Right ventricle myocardium inferior (tissue), 1 donor: ENCODE measurements at regions not wholly inside any gene's neighbourhood (a gene's known extent, or its start where the extent isn't known, plus 50 kb on each side); places are given as distances from the start of the nearest gene placed in this dataset.
"Not testable (repeated sequence)": the region's sequence is repeated elsewhere in the genome, so short reads cannot be mapped to it uniquely, and the experiment has no call there.

Source experiments
- ATAC-seq: fragments of 200-7000 bp; cut with Tn5 transposase; one replicate; pipeline ENCODE4 v1.9.1; 2020; ENCODE audit warnings: mild to moderate bottlenecking, moderate library complexity
- DNase-seq: peaks from one replicate; pipeline ENCODE4 v3.0.0; 2021; ENCODE audit errors: missing footprints
- intact Hi-C: fragments of 100-400 bp; cut with DNase I; formaldehyde crosslinking; loops from one replicate; pipeline ENCODE4 v1.11.0; 2022
- donor health status: DM: no; HTN: yes; CAD: no; lungs with severe emphysema.

GRCh38 chr21:19508442-19508841 is 1104.9 kb upstream of the TMPRSS15 start:
- intact Hi-C loops, result no loop called here
- DNase-seq (peak; percentile 37), ATAC-seq (no peak)

GRCh38 chr21:19508844-19509243 is 1105.3 kb upstream of the TMPRSS15 start:
- ATAC-seq (no peak), DNase-seq (no peak)
- intact Hi-C loops, result no loop called here

GRCh38 chr21:19510057-19510456 is 1106.5 kb upstream of the TMPRSS15 start:
- intact Hi-C loops, result no loop called here
- ATAC-seq (no peak), DNase-seq (no peak)

GRCh38 chr21:19510653-19511052 is 1107.1 kb upstream of the TMPRSS15 start:
- ATAC-seq (no peak), DNase-seq (no peak)
- intact Hi-C loops, result no loop called here

GRCh38 chr21:19522381-19522780 is 1118.8 kb upstream of the TMPRSS15 start:
- no peak for DNase-seq
- intact Hi-C loops, result no loop called here
- ATAC-seq, result no peak

GRCh38 chr21:19523061-19523460 is 1119.5 kb upstream of the TMPRSS15 start:
- DNase-seq, result no peak
- intact Hi-C loops, result no loop called here
- no peak for ATAC-seq

GRCh38 chr21:19523746-19524145 is 1120.2 kb upstream of the TMPRSS15 start:
- no peak for ATAC-seq
- intact Hi-C loops, result no loop called here
- DNase-seq, result no peak

GRCh38 chr21:19529031-19529430 is 1125.4 kb upstream of the TMPRSS15 start:
- ATAC-seq, result no peak
- no peak for DNase-seq
- intact Hi-C loops, result no loop called here

- intact Hi-C loops, result no loop called here
- ATAC-seq (no peak), DNase-seq (no peak)
These were observed 1131.8 kb upstream of the TMPRSS15 start for GRCh38 chr21:19535356-19535755.

GRCh38 chr21:19537116-19537515 is 1133.5 kb upstream of the TMPRSS15 start:
- intact Hi-C loops, result no loop called here
- DNase-seq (no peak), ATAC-seq (no peak)

- intact Hi-C loops, result no loop called here
- DNase-seq (no peak), ATAC-seq (no peak)
These were observed 1136.7 kb upstream of the TMPRSS15 start for GRCh38 chr21:19540287-19540686.

GRCh38 chr21:19541602-19542001 is 1138.0 kb upstream of the TMPRSS15 start:
- intact Hi-C loops, result no loop called here
- ATAC-seq, result no peak
- DNase-seq, result no peak

GRCh38 chr21:19544493-19544892 is 1140.9 kb upstream of the TMPRSS15 start:
- intact Hi-C loops, ATAC-seq, DNase-seq: not testable (repeated sequence)

GRCh38 chr21:19547951-19548840 is 1144.6 kb upstream of the TMPRSS15 start:
- DNase-seq (no peak), ATAC-seq (no peak)
- intact Hi-C loops, result no loop called here

- intact Hi-C loops, result no loop called here
- DNase-seq (no peak), ATAC-seq (no peak)
These were observed 1150.5 kb upstream of the TMPRSS15 start for GRCh38 chr21:19553919-19554615.

- ATAC-seq, result no peak
- no peak for DNase-seq
- intact Hi-C loops, result no loop called here
These were observed 1153.5 kb upstream of the TMPRSS15 start for GRCh38 chr21:19557046-19557445.

- no peak for ATAC-seq
- intact Hi-C loops, result no loop called here
- DNase-seq, result no peak
These were observed 1153.9 kb upstream of the TMPRSS15 start for GRCh38 chr21:19557488-19557887.

GRCh38 chr21:19565587-19565986 is 1162.0 kb upstream of the TMPRSS15 start:
- ATAC-seq, result no peak
- no peak for DNase-seq
- intact Hi-C loops, result no loop called here

- DNase-seq (no peak), ATAC-seq (no peak)
- intact Hi-C loops, result no loop called here
These were observed 1163.4 kb upstream of the TMPRSS15 start for GRCh38 chr21:19566975-19567374.

GRCh38 chr21:19577381-19577780 is 1173.8 kb upstream of the TMPRSS15 start:
- no peak for ATAC-seq
- intact Hi-C loops, result no loop called here
- no peak for DNase-seq
